IMR-90 (cell line): ENCODE measurements at regions not wholly inside any gene's neighbourhood (a gene's known extent, or its start where the extent isn't known, plus 50 kb on each side); places are given as distances from the start of the nearest gene placed in this dataset.

ENCODE experiments used
- ATAC-seq: fragments of 200-7000 bp; cut with Tn5 transposase; 2 replicates; pipeline ENCODE4 v1.9.1; 2020; ENCODE audit warnings: low read depth, mild to moderate bottlenecking, moderate library complexity
- BruUV-seq: library from RNA; stranded (reverse); fragments of 400-500 nt; replicated peaks from 2 replicates; lab custom pipeline; 2021; lab: Mats Ljungman, UMichigan
- CTCF ChIA-PET: fragments of 300-600 bp; formaldehyde crosslinking; extraction: SDS; loops from one replicate; lab custom pipeline; 2021; ENCODE audit warnings: antibody characterized with exemption; lab: Yijun Ruan, JAX
- POLR2A ChIA-PET: fragments of 300-600 bp; sonication (Branson Sonifier 250); formaldehyde crosslinking; loops from one replicate; lab custom pipeline; 2022; ENCODE audit warnings: antibody characterized with exemption; ENCODE audit not compliant: unreplicated experiment; lab: Charles Lee
- DNase-seq: peaks from one replicate; pipeline ENCODE4 v3.0.0; 2013
- H2AFZ ChIP-seq: replicated peaks from 2 replicates; pipeline ENCODE3; 2013; ENCODE audit warnings: low read length, mild to moderate bottlenecking; ENCODE audit not compliant: poor library complexity
- H2AK5ac ChIP-seq: 2 replicates; pipeline ENCODE4 v1.6.1; 2013; ENCODE audit warnings: low read depth, low read length, inconsistent platforms
- H2AK9ac ChIP-seq: replicated peaks from 2 replicates; pipeline ENCODE3; 2013; ENCODE audit warnings: mild to moderate bottlenecking, low read depth, low read length, moderate library complexity; ENCODE audit not compliant: poor library complexity
- H2BK120ac ChIP-seq: 2 replicates; pipeline ENCODE4 v1.6.1; 2013; ENCODE audit warnings: low read depth, low read length, inconsistent platforms
- H2BK15ac ChIP-seq: 3 replicates; pipeline ENCODE4 v1.6.1; 2013; ENCODE audit warnings: low read depth, low read length, inconsistent platforms
- H2BK20ac ChIP-seq: 2 replicates; pipeline ENCODE4 v1.6.1; 2013; ENCODE audit warnings: low read depth, mild to moderate bottlenecking, inconsistent platforms, low read length, moderate library complexity
- H2BK5ac ChIP-seq: 2 replicates; pipeline ENCODE4 v1.6.1; 2013; ENCODE audit warnings: mild to moderate bottlenecking, low read depth, low read length, inconsistent platforms; ENCODE audit not compliant: poor library complexity, severe bottlenecking
- H3K14ac ChIP-seq: replicated peaks from 2 replicates; pipeline ENCODE4 v1.6.1; 2013; ENCODE audit warnings: low read depth, low read length, inconsistent platforms
- H3K18ac ChIP-seq: 2 replicates; pipeline ENCODE4 v1.6.1; 2013; ENCODE audit warnings: low read depth, low read length, control low read depth
- H3K23ac ChIP-seq: 2 replicates; pipeline ENCODE4 v1.6.1; 2013; ENCODE audit warnings: low read depth, low read length, inconsistent platforms
- H3K27ac ChIP-seq: 2 replicates; pipeline ENCODE4 v1.5.1; 2013; ENCODE audit warnings: mild to moderate bottlenecking, control low read depth, low read length; ENCODE audit not compliant: insufficient read depth
- H3K27me3 ChIP-seq: 2 replicates; pipeline ENCODE4 v1.6.1; 2013; ENCODE audit warnings: low read length; ENCODE audit not compliant: control insufficient read depth, insufficient read depth
- H3K36me3 ChIP-seq: 2 replicates; pipeline ENCODE4 v1.6.1; 2013; ENCODE audit warnings: low read length, mixed read lengths; ENCODE audit not compliant: control insufficient read depth, insufficient read depth
- H3K4ac ChIP-seq: 2 replicates; pipeline ENCODE4 v1.6.1; 2013; ENCODE audit warnings: low read depth, low read length, inconsistent platforms
- H3K4me1 ChIP-seq: 2 replicates; pipeline ENCODE4 v1.6.1; 2013; ENCODE audit warnings: low read length, mixed read lengths; ENCODE audit not compliant: control insufficient read depth, insufficient read depth
- H3K4me2 ChIP-seq: 2 replicates; pipeline ENCODE4 v1.6.1; 2013; ENCODE audit warnings: low read depth, mild to moderate bottlenecking, control low read depth, low read length, moderate library complexity
- H3K4me3 ChIP-seq: 2 replicates; pipeline ENCODE4 v1.5.1; 2013; ENCODE audit warnings: low read depth, mild to moderate bottlenecking, control low read depth, low read length, moderate library complexity; ENCODE audit not compliant: insufficient read depth
- H3K56ac ChIP-seq: 2 replicates; pipeline ENCODE4 v1.6.1; 2013; ENCODE audit warnings: low read length, inconsistent platforms; ENCODE audit not compliant: insufficient read depth; ENCODE audit errors: extremely low read depth
- H3K79me1 ChIP-seq, 2 experiments: 2 replicates each; pipeline ENCODE4 v1.6.1; 2013; ENCODE audit warnings: low read length in 2 of 2, inconsistent platforms in 1 of 2, low read depth in 1 of 2
- H3K9ac ChIP-seq: 2 replicates; pipeline ENCODE4 v1.6.1; 2013; ENCODE audit warnings: low read depth, low read length, control low read depth
- H3K9me1 ChIP-seq: 2 replicates; pipeline ENCODE4 v1.6.1; 2013; ENCODE audit warnings: low read length, inconsistent platforms; ENCODE audit not compliant: insufficient read depth
- H3K9me3 ChIP-seq: 2 replicates; pipeline ENCODE4 v1.6.1; 2013; ENCODE audit warnings: low read length; ENCODE audit not compliant: control insufficient read depth, insufficient read depth
- H4K20me1 ChIP-seq: 2 replicates; pipeline ENCODE4 v1.6.1; 2013; ENCODE audit warnings: low read length, inconsistent platforms; ENCODE audit not compliant: insufficient read depth
- H4K5ac ChIP-seq: 2 replicates; pipeline ENCODE4 v1.6.1; 2013; ENCODE audit warnings: mild to moderate bottlenecking, low read depth, low read length, control low read depth
- H4K8ac ChIP-seq, 2 experiments: 2 replicates each; pipeline ENCODE4 v1.6.1; 2013; ENCODE audit warnings: low read depth in 2 of 2, low read length in 2 of 2, control low read depth in 1 of 2, inconsistent platforms in 1 of 2
- H4K91ac ChIP-seq: 2 replicates; pipeline ENCODE4 v1.6.1; 2013; ENCODE audit warnings: low read depth, low read length, inconsistent platforms; ENCODE audit not compliant: insufficient read depth
- CEBPB ChIP-seq: IDR thresholded peaks from 2 replicates; pipeline ENCODE4 v1.6.1; 2012; ENCODE audit warnings: low read depth, low read length, improper control_type of control experiment
- MAFK ChIP-seq: IDR thresholded peaks from 2 replicates; pipeline ENCODE4 v1.6.1; 2012; ENCODE audit warnings: low read depth, low read length, improper control_type of control experiment
- MAZ ChIP-seq: IDR thresholded peaks from 2 replicates; pipeline ENCODE4 v1.6.1; 2012; ENCODE audit warnings: low read depth, mild to moderate bottlenecking, low read length, improper control_type of control experiment, moderate library complexity, borderline replicate concordance
- NFE2L2 ChIP-seq: fragments of 150-350 bp; IDR thresholded peaks from 2 replicates; pipeline ENCODE4 v1.6.1; 2016; ENCODE audit warnings: low read depth, mild to moderate bottlenecking, low read length
- SMC3 ChIP-seq: fragments of 150-350 bp; IDR thresholded peaks from 2 replicates; pipeline ENCODE4 v1.6.1; 2016; ENCODE audit warnings: low read depth, mild to moderate bottlenecking, antibody characterized with exemption, low read length, moderate library complexity
- WGBS, 2 experiments: methylation state at CpG; one replicate each; pipeline versions ENCODE4 v1.1.5 to v1.1.7; 2013; ENCODE audit warnings: missing lambda C conversion rate in 2 of 2; ENCODE audit not compliant: insufficient read length in 1 of 2; ENCODE audit errors: extremely low coverage in 2 of 2; 5-methylcytosine and 5-hydroxymethylcytosine counted together
- dilution Hi-C: fragments of 300-500 bp; cut with HindIII; formaldehyde crosslinking; loops from one replicate; pipeline ENCODE4 v1.14.3; 2018; ENCODE audit warnings: low sequenced_read_pairs; ENCODE audit not compliant: unreplicated experiment
- in situ Hi-C: fragments of 300-500 bp; cut with MboI; formaldehyde crosslinking; loops from 3 replicates; pipeline ENCODE4 v1.14.3; 2019; ENCODE audit warnings: low sequenced_read_pairs, inconsistent platforms, mixed read lengths
- intact Hi-C: fragments of 100-400 bp; cut with micrococcal nuclease; formaldehyde crosslinking; loops from 2 replicates; pipeline ENCODE4 v1.10.0; 2022
- TF ChIP-seq, protein P1 (sequence below): fragments of 150-350 bp; IDR thresholded peaks from 2 replicates; pipeline ENCODE4 v1.6.1; 2017; ENCODE audit warnings: mild to moderate bottlenecking, antibody characterized with exemption, low read length, low read depth

DNA sequence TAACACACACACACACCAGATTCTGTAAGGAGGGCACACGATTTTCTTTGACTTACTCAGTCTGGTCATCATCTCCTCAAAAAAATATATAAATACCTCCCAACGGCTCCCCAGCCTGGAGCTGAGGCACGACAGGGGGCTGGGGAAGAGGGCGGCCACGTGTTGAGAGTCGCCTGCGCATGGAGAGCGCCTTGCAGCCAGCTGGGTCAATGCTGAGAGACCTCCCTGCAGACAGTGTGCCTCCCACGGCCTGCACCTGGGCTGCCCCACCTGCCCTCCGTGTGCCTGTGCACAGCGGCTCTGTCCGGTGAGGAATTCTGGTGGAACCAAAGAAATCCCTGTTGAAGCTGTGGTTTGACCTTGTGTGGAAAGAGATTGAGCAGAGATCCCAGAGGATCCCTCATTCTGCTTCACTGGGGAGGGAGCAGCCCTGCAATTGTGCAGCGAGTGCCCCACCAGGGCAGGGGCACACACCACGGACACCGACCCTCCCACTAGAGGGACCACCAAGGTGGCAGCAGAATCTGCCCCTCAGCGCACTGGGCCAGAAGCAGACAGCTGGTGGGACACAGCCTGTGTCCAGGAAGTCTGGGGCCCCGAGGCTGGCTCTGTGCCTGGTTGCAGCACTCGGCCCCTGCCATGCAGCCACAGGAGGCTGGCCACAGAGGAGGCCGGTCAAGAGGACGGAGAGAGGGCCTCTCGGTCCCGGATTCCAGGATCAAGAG, 150.5 kb upstream of the PPP2R2D start:
- POLR2A ChIA-PET = no interaction called here
- H2AFZ ChIP-seq = no peak overlapping the region
- H2AK5ac ChIP-seq = no peak overlapping the region
- no peak overlapping the region for H3K9ac ChIP-seq
- no peak overlapping the region for H3K56ac ChIP-seq
- intact Hi-C loops (no loop called here), in situ Hi-C loops (no loop called here), dilution Hi-C loops (no loop called here)
- H3K9me1 ChIP-seq = no peaks in the 10 kb centered on the region
- no peak overlapping the region for H2BK20ac ChIP-seq
- no peak overlapping the region for H3K4me2 ChIP-seq
- H3K18ac ChIP-seq = no peak overlapping the region
- H3K9me3 ChIP-seq = peaks cover 47% of the 10 kb centered on the region
- H3K79me1 ChIP-seq = no peaks in the 10 kb centered on the region
- no TSS peak for BruUV-seq
- H4K91ac ChIP-seq = no peak overlapping the region
- H3K4ac ChIP-seq = no peak overlapping the region
- no peak overlapping the region for H3K4me3 ChIP-seq
- no peak overlapping the region for H4K8ac ChIP-seq
- TF ChIP-seq, protein P1, sequence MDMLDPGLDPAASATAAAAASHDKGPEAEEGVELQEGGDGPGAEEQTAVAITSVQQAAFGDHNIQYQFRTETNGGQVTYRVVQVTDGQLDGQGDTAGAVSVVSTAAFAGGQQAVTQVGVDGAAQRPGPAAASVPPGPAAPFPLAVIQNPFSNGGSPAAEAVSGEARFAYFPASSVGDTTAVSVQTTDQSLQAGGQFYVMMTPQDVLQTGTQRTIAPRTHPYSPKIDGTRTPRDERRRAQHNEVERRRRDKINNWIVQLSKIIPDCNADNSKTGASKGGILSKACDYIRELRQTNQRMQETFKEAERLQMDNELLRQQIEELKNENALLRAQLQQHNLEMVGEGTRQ = no peak
- TF ChIP-seq NFE2L2 (no peak), MAFK (no peak), CEBPB (no peak), MAZ (no peak), SMC3 (no peak)
- H2BK120ac ChIP-seq = no peak overlapping the region
- no peaks in the 10 kb centered on the region for H3K4me1 ChIP-seq
- H3K36me3 ChIP-seq = no peaks in the 10 kb centered on the region
- no peak overlapping the region for H2BK5ac ChIP-seq
- no peak overlapping the region for H2AK9ac ChIP-seq
- CTCF ChIA-PET = no interaction called here
- no peak overlapping the region for H4K5ac ChIP-seq
- no peak overlapping the region for H3K23ac ChIP-seq
- H3K14ac ChIP-seq = no peak overlapping the region
- no peaks in the 10 kb centered on the region for H3K27me3 ChIP-seq
- DNase-seq (no peak), ATAC-seq (no peak)
- no peak overlapping the region for H2BK15ac ChIP-seq
- 50% methylated on average over 6 of the region's 22 CpGs; no CpG with 5 or more reads in 1 of the 2 experiments for WGBS, 2 experiments
- no peaks in the 10 kb centered on the region for H4K20me1 ChIP-seq
- no peak overlapping the region for H3K27ac ChIP-seq
